Liver (tissue), 8 donors: ENCODE measurements at regions not wholly inside any gene's neighbourhood (a gene's known extent, or its start where the extent isn't known, plus 50 kb on each side); places are given as distances from the start of the nearest gene placed in this dataset.

Experiments used
- DNase-seq: peaks from one replicate; pipeline ENCODE4 v3.0.0-alpha.2; 2017; ENCODE audit warnings: low spot score
- H3K27ac ChIP-seq, 2 donors: one replicate each; pipeline ENCODE4 v1.7.0; 2013; ENCODE audit warnings: inconsistent platforms in 2 of 2, low read length in 2 of 2, control low read depth in 1 of 2, low read depth in 1 of 2, mild to moderate bottlenecking in 1 of 2
- H3K27me3 ChIP-seq, 4 donors: one replicate each; pipeline versions ENCODE4 v1.6.1 to v1.7.0; 2013; ENCODE audit warnings: low read length in 3 of 4, inconsistent platforms in 1 of 4, mild to moderate bottlenecking in 1 of 4, moderate library complexity in 1 of 4; ENCODE audit not compliant: control insufficient read depth in 4 of 4, insufficient read depth in 4 of 4
- H3K36me3 ChIP-seq, 4 donors: one replicate each; pipeline versions ENCODE4 v1.6.1 to v1.7.0; 2013; ENCODE audit warnings: low read length in 3 of 4, mild to moderate bottlenecking in 3 of 4, low read depth in 1 of 4, moderate library complexity in 1 of 4; ENCODE audit not compliant: control insufficient read depth in 4 of 4, insufficient read depth in 3 of 4
- H3K4me1 ChIP-seq, 4 donors: one replicate each; pipeline versions ENCODE4 v1.6.1 to v1.7.0; 2013; ENCODE audit warnings: low read length in 3 of 4, mild to moderate bottlenecking in 3 of 4, moderate library complexity in 1 of 4; ENCODE audit not compliant: control insufficient read depth in 4 of 4, insufficient read depth in 4 of 4
- H3K4me3 ChIP-seq, 3 donors: one replicate each; pipeline versions ENCODE4 v1.6.1 to v1.7.0; 2013; ENCODE audit warnings: low read length in 3 of 3, control low read depth in 1 of 3, low read depth in 1 of 3, mild to moderate bottlenecking in 1 of 3
- H3K9ac ChIP-seq, 2 donors: one replicate each; pipeline ENCODE4 v1.7.0; 2013; ENCODE audit warnings: low read length in 2 of 2, mild to moderate bottlenecking in 2 of 2, moderate library complexity in 2 of 2, control low read depth in 1 of 2, low read depth in 1 of 2
- H3K9me3 ChIP-seq, 4 donors: one replicate each; pipeline versions ENCODE4 v1.6.1 to v1.7.0; 2013; ENCODE audit warnings: low read length in 3 of 4; ENCODE audit not compliant: control insufficient read depth in 4 of 4
- ATF3 ChIP-seq: IDR thresholded peaks from 2 replicates; pipeline ENCODE4 v1.6.1; 2016; ENCODE audit warnings: antibody characterized with exemption
- CTCF ChIP-seq: fragments of 150-350 bp; IDR thresholded peaks from 2 replicates; pipeline ENCODE4 v1.5.1; 2017; ENCODE audit warnings: improper control_type of control experiment, low read depth, low read length; ENCODE audit not compliant: missing input control
- EGR1 ChIP-seq, 2 donors: IDR thresholded peaks; 2 replicates each; pipeline ENCODE4 v1.6.1; 2016 to 2018; ENCODE audit warnings: antibody characterized with exemption in 2 of 2, low read depth in 2 of 2
- FOXA1 ChIP-seq: IDR thresholded peaks from 2 replicates; pipeline ENCODE4 v1.6.1; 2016; ENCODE audit warnings: antibody characterized with exemption
- FOXA2 ChIP-seq: IDR thresholded peaks from 2 replicates; pipeline ENCODE4 v1.6.1; 2016; ENCODE audit warnings: antibody characterized with exemption
- GABPA ChIP-seq, 2 donors: IDR thresholded peaks in 1 of 2; conservative IDR thresholded peaks in 1 of 2; 2 replicates each; pipeline ENCODE4 v1.6.1; 2016; ENCODE audit warnings: antibody characterized with exemption in 2 of 2, mild to moderate bottlenecking in 1 of 2, moderate library complexity in 1 of 2
- HNF4A ChIP-seq, 2 donors: conservative IDR thresholded peaks; 2 replicates each; pipeline ENCODE4 v1.6.1; 2016; ENCODE audit warnings: antibody characterized with exemption in 2 of 2, mild to moderate bottlenecking in 2 of 2
- HNF4G ChIP-seq: IDR thresholded peaks from 2 replicates; pipeline ENCODE4 v1.6.1; 2016; ENCODE audit warnings: antibody characterized with exemption
- JUND ChIP-seq, 2 donors: IDR thresholded peaks; 2 replicates each; pipeline ENCODE4 v1.6.1; 2016; ENCODE audit warnings: antibody characterized with exemption in 2 of 2
- MAX ChIP-seq: IDR thresholded peaks from 2 replicates; pipeline ENCODE4 v1.6.1; 2016; ENCODE audit warnings: antibody characterized with exemption
- NR2F2 ChIP-seq: IDR thresholded peaks from 2 replicates; pipeline ENCODE4 v1.6.1; 2016; ENCODE audit warnings: antibody characterized with exemption
- RAD21 ChIP-seq, 2 donors: IDR thresholded peaks; 2 replicates each; pipeline ENCODE4 v1.6.1; 2016; ENCODE audit warnings: antibody characterized with exemption in 2 of 2, mild to moderate bottlenecking in 2 of 2
- RXRA ChIP-seq, 2 donors: IDR thresholded peaks; 2 replicates each; pipeline ENCODE4 v1.6.1; 2017 to 2018; ENCODE audit warnings: antibody characterized with exemption in 2 of 2, mild to moderate bottlenecking in 1 of 2
- SP1 ChIP-seq: IDR thresholded peaks from 2 replicates; pipeline ENCODE4 v1.6.1; 2018; ENCODE audit warnings: antibody characterized with exemption, mild to moderate bottlenecking
- TAF1 ChIP-seq: conservative IDR thresholded peaks from 2 replicates; pipeline ENCODE4 v1.6.1; 2016; ENCODE audit warnings: antibody characterized with exemption, mild to moderate bottlenecking
- YY1 ChIP-seq: IDR thresholded peaks from 2 replicates; pipeline ENCODE4 v1.6.1; 2016; ENCODE audit warnings: antibody characterized with exemption, mild to moderate bottlenecking
- WGBS: extraction: QIAGEN DNeasy Blood & Tissue Kit; methylation state at CpG from one replicate; pipeline ENCODE4 v1.1.7; 2013; 5-methylcytosine and 5-hydroxymethylcytosine counted together
- TF ChIP-seq, protein P1 (sequence below): IDR thresholded peaks from 2 replicates; pipeline ENCODE4 v1.6.1; 2016; ENCODE audit warnings: antibody characterized with exemption, mild to moderate bottlenecking
- TF ChIP-seq, protein P2 (sequence below): IDR thresholded peaks from 2 replicates; pipeline ENCODE4 v1.6.1; 2016; ENCODE audit warnings: antibody characterized with exemption
- donor health status: healthy.
- donor health status: healthy.
- donor health status: healthy.
- donor health status: healthy.
- donor health status: healthy.

DNA sequence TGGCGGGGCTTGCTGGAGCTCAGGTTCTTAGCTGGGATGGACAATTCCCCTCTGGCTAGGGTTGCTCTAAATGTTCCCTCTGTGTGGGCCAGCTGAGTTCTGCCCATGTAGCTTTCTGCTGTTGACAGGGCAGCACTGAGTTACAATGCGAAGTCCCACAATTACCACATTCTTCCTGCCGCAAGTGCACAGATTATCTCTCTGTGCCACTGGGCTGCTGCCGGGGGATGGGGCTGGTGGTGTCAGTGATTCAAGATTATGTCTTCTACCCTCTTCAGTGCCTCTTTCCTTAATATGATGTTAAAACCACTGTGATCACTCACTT, 708.1 kb downstream of the SLC4A3 start:
- Histone ChIP-seq H3K9me3 (no peaks in the 10 kb centered on the region), H3K27me3 (no peaks in the 10 kb centered on the region), H3K4me1 (no peaks in the 10 kb centered on the region), H3K27ac (no peak overlapping the region), H3K4me3 (no peak overlapping the region), H3K36me3 (no peaks in the 10 kb centered on the region), H3K9ac (no peak overlapping the region)
- DNase-seq = no peak
- WGBS = 70% methylated on average over 4 of the region's 4 CpGs
- no peak for TF ChIP-seq GABPA (IDR thresholded peaks at IDR 0.05 in 1 of 2, conservative IDR thresholded peaks at IDR 0.05 in 1 of 2)
- no peak for TF ChIP-seq HNF4A (conservative IDR thresholded peaks at IDR 0.05)
- no peak for TF ChIP-seq TAF1
- TF ChIP-seq NR2F2 = no peak
- TF ChIP-seq, protein P1, sequence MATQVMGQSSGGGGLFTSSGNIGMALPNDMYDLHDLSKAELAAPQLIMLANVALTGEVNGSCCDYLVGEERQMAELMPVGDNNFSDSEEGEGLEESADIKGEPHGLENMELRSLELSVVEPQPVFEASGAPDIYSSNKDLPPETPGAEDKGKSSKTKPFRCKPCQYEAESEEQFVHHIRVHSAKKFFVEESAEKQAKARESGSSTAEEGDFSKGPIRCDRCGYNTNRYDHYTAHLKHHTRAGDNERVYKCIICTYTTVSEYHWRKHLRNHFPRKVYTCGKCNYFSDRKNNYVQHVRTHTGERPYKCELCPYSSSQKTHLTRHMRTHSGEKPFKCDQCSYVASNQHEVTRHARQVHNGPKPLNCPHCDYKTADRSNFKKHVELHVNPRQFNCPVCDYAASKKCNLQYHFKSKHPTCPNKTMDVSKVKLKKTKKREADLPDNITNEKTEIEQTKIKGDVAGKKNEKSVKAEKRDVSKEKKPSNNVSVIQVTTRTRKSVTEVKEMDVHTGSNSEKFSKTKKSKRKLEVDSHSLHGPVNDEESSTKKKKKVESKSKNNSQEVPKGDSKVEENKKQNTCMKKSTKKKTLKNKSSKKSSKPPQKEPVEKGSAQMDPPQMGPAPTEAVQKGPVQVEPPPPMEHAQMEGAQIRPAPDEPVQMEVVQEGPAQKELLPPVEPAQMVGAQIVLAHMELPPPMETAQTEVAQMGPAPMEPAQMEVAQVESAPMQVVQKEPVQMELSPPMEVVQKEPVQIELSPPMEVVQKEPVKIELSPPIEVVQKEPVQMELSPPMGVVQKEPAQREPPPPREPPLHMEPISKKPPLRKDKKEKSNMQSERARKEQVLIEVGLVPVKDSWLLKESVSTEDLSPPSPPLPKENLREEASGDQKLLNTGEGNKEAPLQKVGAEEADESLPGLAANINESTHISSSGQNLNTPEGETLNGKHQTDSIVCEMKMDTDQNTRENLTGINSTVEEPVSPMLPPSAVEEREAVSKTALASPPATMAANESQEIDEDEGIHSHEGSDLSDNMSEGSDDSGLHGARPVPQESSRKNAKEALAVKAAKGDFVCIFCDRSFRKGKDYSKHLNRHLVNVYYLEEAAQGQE = no peak
- TF ChIP-seq MAX = no peak
- TF ChIP-seq HNF4G = no peak
- TF ChIP-seq EGR1 (IDR thresholded peaks at IDR 0.05; ENCODE audit: low read depth in 2 of 2) = no peak
- no peak for TF ChIP-seq RXRA (IDR thresholded peaks at IDR 0.05)

DNA sequence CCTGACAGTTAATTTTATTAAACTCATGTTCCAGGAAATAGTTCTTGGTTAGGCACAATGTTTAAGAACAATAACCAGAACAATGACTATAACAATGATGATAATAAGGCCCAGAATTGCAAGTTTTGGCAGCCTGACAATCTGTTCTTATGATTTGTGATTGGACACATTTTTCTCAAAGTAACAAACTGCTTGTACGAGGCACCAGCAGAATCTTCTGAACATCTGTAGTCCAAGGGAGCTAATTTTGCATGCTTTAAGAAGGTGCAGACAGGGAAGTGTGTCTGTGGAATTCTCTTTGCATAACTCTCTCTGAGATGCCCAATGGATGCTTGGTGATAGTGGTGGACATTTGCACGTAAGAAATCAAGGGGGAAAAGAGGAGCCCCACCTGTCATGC, 709.3 kb downstream of the SLC4A3 start:
- 46% methylated on average over 2 of the region's 2 CpGs for WGBS
- H3K4me1 ChIP-seq = no peaks in the 10 kb centered on the region
- H3K27ac ChIP-seq = no peak overlapping the region
- no peaks in the 10 kb centered on the region for H3K9me3 ChIP-seq
- DNase-seq = no peak
- H3K36me3 ChIP-seq = no peaks in the 10 kb centered on the region
- no peak overlapping the region for H3K9ac ChIP-seq
- H3K4me3 ChIP-seq = no peak overlapping the region
- TF ChIP-seq, protein P2, sequence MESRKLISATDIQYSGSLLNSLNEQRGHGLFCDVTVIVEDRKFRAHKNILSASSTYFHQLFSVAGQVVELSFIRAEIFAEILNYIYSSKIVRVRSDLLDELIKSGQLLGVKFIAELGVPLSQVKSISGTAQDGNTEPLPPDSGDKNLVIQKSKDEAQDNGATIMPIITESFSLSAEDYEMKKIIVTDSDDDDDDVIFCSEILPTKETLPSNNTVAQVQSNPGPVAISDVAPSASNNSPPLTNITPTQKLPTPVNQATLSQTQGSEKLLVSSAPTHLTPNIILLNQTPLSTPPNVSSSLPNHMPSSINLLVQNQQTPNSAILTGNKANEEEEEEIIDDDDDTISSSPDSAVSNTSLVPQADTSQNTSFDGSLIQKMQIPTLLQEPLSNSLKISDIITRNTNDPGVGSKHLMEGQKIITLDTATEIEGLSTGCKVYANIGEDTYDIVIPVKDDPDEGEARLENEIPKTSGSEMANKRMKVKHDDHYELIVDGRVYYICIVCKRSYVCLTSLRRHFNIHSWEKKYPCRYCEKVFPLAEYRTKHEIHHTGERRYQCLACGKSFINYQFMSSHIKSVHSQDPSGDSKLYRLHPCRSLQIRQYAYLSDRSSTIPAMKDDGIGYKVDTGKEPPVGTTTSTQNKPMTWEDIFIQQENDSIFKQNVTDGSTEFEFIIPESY = no peak
- no peak for TF ChIP-seq FOXA2
- no peak for TF ChIP-seq HNF4G
- no peak for TF ChIP-seq ATF3
- no peak for TF ChIP-seq RAD21 (IDR thresholded peaks at IDR 0.05)
- no peak for TF ChIP-seq SP1
- TF ChIP-seq YY1 = no peak
- TF ChIP-seq EGR1 (IDR thresholded peaks at IDR 0.05; ENCODE audit: low read depth in 2 of 2) = no peak
- TF ChIP-seq NR2F2 = no peak
- no peak for TF ChIP-seq FOXA1
- no peak for TF ChIP-seq CTCF
- TF ChIP-seq MAX = no peak
- TF ChIP-seq RXRA (IDR thresholded peaks at IDR 0.05) = no peak
- no peak for TF ChIP-seq GABPA (IDR thresholded peaks at IDR 0.05 in 1 of 2, conservative IDR thresholded peaks at IDR 0.05 in 1 of 2)
- no peak for TF ChIP-seq JUND (IDR thresholded peaks at IDR 0.05)
- no peak for TF ChIP-seq TAF1
- no peak for TF ChIP-seq HNF4A (conservative IDR thresholded peaks at IDR 0.05)
- TF ChIP-seq, protein P1 = no peak
- H3K27me3 ChIP-seq = no peaks in the 10 kb centered on the region
